ENCODE measurements at regions not wholly inside any gene's neighbourhood (a gene's known extent, or its start where the extent isn't known, plus 50 kb on each side); places are given as distances from the start of the nearest gene placed in this dataset.

GRCh38 chr12:124478985-124479645, 88.3 kb downstream of the NCOR2 start:
- TF ChIP-seq RFX5 (IDR thresholded peaks at IDR 0.05; ENCODE audit: low read depth, low read length), result no peak
- TF ChIP-seq, protein P1, sequence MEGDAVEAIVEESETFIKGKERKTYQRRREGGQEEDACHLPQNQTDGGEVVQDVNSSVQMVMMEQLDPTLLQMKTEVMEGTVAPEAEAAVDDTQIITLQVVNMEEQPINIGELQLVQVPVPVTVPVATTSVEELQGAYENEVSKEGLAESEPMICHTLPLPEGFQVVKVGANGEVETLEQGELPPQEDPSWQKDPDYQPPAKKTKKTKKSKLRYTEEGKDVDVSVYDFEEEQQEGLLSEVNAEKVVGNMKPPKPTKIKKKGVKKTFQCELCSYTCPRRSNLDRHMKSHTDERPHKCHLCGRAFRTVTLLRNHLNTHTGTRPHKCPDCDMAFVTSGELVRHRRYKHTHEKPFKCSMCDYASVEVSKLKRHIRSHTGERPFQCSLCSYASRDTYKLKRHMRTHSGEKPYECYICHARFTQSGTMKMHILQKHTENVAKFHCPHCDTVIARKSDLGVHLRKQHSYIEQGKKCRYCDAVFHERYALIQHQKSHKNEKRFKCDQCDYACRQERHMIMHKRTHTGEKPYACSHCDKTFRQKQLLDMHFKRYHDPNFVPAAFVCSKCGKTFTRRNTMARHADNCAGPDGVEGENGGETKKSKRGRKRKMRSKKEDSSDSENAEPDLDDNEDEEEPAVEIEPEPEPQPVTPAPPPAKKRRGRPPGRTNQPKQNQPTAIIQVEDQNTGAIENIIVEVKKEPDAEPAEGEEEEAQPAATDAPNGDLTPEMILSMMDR (conservative IDR thresholded peaks at IDR 0.05; ENCODE audit: low read depth, low read length), result no peak
- TF ChIP-seq RCOR1 (IDR thresholded peaks at IDR 0.05; ENCODE audit: insufficient replicate concordance, low read length), result no peak
- no peak for TF ChIP-seq CEBPB (IDR thresholded peaks at IDR 0.05; ENCODE audit: low read depth, low read length)
- TF ChIP-seq USF2 (IDR thresholded peaks at IDR 0.05; ENCODE audit: low read depth, low read length), result no peak
- TF ChIP-seq MAFK (IDR thresholded peaks at IDR 0.05; ENCODE audit: low read depth, low read length), result no peak
- no peak for TF ChIP-seq RAD21 (IDR thresholded peaks at IDR 0.05; ENCODE audit: low read length)
- no peak for TF ChIP-seq POLR2A (IDR thresholded peaks at IDR 0.05; ENCODE audit: low read depth, low read length)
- TF ChIP-seq SMC3 (IDR thresholded peaks at IDR 0.05; ENCODE audit: low read depth, low read length), result no peak
- no peak for TF ChIP-seq MXI1 (IDR thresholded peaks at IDR 0.05; ENCODE audit: borderline replicate concordance, low read depth, low read length)
- TF ChIP-seq, protein P2, sequence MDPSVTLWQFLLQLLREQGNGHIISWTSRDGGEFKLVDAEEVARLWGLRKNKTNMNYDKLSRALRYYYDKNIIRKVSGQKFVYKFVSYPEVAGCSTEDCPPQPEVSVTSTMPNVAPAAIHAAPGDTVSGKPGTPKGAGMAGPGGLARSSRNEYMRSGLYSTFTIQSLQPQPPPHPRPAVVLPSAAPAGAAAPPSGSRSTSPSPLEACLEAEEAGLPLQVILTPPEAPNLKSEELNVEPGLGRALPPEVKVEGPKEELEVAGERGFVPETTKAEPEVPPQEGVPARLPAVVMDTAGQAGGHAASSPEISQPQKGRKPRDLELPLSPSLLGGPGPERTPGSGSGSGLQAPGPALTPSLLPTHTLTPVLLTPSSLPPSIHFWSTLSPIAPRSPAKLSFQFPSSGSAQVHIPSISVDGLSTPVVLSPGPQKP (IDR thresholded peaks at IDR 0.05; ENCODE audit: borderline replicate concordance, low read depth, low read length), result no peak

All from IMR-90 (cell line).